ENCODE measurements at regions not wholly inside any gene's neighbourhood (a gene's known extent, or its start where the extent isn't known, plus 50 kb on each side); places are given as distances from the start of the nearest gene placed in this dataset.
A peak's percentile ranks its signal among the peaks of the same experiment; 100 is the strongest.
"Not testable (repeated sequence)": the region's sequence is repeated elsewhere in the genome, so short reads cannot be mapped to it uniquely, and the experiment has no call there.

DNA sequence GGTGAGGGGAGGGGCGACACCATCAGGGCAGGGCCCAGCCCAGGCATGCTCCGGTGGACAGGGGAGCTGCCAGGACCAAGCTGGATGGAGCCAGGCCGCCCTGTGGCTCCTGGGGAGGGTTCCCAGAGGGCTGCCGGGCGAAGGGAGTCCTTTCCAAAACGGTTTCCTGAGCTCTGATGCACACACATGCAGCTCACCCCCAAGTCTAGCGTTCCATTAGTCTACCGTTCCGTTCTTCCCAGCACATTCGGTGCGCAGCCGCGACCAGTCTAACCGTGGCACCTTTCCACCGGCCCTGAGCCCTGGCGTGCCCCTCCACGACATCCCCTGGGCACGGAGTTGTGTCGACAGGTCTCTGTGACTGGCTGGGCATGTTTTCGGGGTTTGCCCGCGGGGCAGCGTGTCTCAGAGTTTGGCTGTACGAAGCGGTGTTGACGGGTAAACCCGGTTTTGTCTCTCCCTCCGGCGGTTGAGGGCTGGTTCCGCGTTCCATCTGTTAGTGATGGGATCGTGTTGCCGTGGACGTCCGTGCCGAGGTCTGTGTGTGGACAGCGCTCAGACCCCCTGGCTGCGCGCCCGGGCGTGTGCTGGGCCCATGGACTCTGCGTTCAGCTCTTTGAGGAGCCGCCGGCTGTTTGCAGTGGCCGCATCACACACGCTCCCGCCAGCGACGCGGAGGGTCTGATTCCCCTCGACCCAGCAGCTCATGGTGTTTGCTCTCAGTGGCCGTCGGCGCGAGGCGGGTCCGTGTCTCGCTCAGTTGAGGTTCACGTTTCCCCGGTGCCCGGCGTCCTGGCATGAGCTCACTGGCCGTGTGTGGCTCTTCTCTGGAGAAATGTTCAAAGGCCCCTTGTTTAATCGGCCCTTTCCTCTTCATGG lies 121.2 kb downstream of the IGLL1 start:
- TF ChIP-seq, protein P1, sequence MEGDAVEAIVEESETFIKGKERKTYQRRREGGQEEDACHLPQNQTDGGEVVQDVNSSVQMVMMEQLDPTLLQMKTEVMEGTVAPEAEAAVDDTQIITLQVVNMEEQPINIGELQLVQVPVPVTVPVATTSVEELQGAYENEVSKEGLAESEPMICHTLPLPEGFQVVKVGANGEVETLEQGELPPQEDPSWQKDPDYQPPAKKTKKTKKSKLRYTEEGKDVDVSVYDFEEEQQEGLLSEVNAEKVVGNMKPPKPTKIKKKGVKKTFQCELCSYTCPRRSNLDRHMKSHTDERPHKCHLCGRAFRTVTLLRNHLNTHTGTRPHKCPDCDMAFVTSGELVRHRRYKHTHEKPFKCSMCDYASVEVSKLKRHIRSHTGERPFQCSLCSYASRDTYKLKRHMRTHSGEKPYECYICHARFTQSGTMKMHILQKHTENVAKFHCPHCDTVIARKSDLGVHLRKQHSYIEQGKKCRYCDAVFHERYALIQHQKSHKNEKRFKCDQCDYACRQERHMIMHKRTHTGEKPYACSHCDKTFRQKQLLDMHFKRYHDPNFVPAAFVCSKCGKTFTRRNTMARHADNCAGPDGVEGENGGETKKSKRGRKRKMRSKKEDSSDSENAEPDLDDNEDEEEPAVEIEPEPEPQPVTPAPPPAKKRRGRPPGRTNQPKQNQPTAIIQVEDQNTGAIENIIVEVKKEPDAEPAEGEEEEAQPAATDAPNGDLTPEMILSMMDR (IDR thresholded peaks at IDR 0.05; ENCODE audit: unreplicated experiment in 3 of 3), result no peak
- peaks cover 8% of the 10 kb centered on the region for H3K36me3 Mint-ChIP-seq (ENCODE audit: low read depth)
- no peaks in the 10 kb centered on the region for H3K27me3 Mint-ChIP-seq (ENCODE audit: low read depth)
- peaks cover 22% of the 10 kb centered on the region for H3K4me1 Mint-ChIP-seq
- no peaks in the 10 kb centered on the region for H3K9me3 Mint-ChIP-seq
- no peak overlapping the region for H3K27ac Mint-ChIP-seq
- H3K4me3 Mint-ChIP-seq, result no peak overlapping the region

DNA sequence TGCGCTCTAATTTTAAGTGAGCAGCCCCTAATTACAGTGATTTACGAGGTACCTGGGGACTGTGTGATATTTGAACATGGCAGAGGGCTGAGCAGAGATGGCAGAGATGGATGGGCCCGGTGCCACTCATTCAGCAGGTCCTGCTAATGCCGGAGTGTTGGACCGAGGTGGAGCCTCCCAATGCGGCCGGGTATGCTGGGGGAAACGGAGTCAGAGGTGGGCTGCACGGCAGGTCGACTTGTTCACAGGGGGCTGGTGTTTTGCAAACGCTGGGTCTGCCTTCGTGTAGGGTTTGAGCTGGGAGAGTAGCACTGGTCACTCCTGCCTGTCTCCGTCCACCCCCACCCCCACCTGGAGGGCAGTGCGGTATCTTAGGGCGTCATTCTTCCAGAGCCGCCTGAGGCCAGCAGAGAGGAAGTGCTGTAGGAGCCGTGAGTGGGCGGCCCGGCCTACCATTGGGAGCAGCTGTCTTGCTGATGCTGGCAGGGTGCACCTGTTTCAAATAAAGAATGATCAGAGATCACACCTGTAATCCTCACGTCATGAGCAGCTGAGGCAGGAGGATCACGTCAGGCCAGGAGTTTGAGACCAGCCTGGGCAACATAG lies 122.6 kb downstream of the IGLL1 start:
- Mint-ChIP-seq H3K27me3 (ENCODE audit: low read depth) (peaks cover 3% of the 10 kb centered on the region), H3K4me3 (peak overlapping the region in 2 of 3 experiments; percentile 26 to 48), H3K36me3 (ENCODE audit: low read depth) (peaks cover 5% of the 10 kb centered on the region), H3K4me1 (peaks cover 28% of the 10 kb centered on the region), H3K9me3 (no peaks in the 10 kb centered on the region), H3K27ac (peak overlapping the region; percentile 61 to 83 (median 68))
- TF ChIP-seq, protein P1 (IDR thresholded peaks at IDR 0.05; ENCODE audit: unreplicated experiment in 3 of 3), result no peak

GRCh38 chr22:23456666-23457379 lies 123.3 kb downstream of the IGLL1 start:
- Mint-ChIP-seq H3K4me1 (peaks cover 28% of the 10 kb centered on the region), H3K4me3 (peak overlapping the region in 2 of 3 experiments; percentile 26 to 48), H3K27ac (peak overlapping the region; percentile 47 to 83 (median 61))
- not testable (repeated sequence) for H3K9me3 Mint-ChIP-seq; H3K36me3 Mint-ChIP-seq (ENCODE audit: low read depth); H3K27me3 Mint-ChIP-seq (ENCODE audit: low read depth)

DNA sequence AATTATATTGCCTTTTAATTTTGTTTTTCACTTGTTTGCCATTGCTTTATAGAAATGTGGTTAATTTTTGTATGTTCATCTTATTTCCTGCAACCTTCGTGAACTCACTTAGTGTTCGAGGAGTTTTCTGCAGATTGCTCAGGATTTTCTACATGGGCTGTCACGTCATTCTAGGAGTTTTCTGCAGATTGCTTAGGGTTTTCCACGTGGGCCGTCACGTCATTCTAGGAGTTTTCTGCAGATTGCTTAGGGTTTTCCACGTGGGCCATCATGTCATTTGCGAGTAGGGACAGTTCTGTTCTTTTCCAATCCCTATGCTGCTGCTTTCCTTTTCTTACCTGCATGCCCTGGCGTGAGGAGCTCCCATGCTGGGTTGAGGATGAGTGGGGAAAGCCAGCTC lies 125.7 kb downstream of the IGLL1 start:
- not testable (repeated sequence) for H3K27me3 Mint-ChIP-seq (ENCODE audit: low read depth); H3K4me3 Mint-ChIP-seq; H3K36me3 Mint-ChIP-seq (ENCODE audit: low read depth); H3K9me3 Mint-ChIP-seq
- peak overlapping the region in 1 of 3 experiments; percentile 33 for H3K27ac Mint-ChIP-seq
- H3K4me1 Mint-ChIP-seq, result peaks cover 32% of the 10 kb centered on the region

GRCh38 chr22:23453277-23453676 lies 126.8 kb downstream of the IGLL1 start:
- peaks cover 3% of the 10 kb centered on the region for H3K36me3 Mint-ChIP-seq (ENCODE audit: low read depth)
- TF ChIP-seq, protein P1 (IDR thresholded peaks at IDR 0.05; ENCODE audit: unreplicated experiment in 3 of 3), result no peak
- no peaks in the 10 kb centered on the region for H3K9me3 Mint-ChIP-seq
- H3K27ac Mint-ChIP-seq, result peak overlapping the region; percentile 33 to 48 (median 34)
- H3K27me3 Mint-ChIP-seq (ENCODE audit: low read depth), result peaks cover 3% of the 10 kb centered on the region
- peaks cover 32% of the 10 kb centered on the region for H3K4me1 Mint-ChIP-seq
- no peak overlapping the region for H3K4me3 Mint-ChIP-seq

DNA sequence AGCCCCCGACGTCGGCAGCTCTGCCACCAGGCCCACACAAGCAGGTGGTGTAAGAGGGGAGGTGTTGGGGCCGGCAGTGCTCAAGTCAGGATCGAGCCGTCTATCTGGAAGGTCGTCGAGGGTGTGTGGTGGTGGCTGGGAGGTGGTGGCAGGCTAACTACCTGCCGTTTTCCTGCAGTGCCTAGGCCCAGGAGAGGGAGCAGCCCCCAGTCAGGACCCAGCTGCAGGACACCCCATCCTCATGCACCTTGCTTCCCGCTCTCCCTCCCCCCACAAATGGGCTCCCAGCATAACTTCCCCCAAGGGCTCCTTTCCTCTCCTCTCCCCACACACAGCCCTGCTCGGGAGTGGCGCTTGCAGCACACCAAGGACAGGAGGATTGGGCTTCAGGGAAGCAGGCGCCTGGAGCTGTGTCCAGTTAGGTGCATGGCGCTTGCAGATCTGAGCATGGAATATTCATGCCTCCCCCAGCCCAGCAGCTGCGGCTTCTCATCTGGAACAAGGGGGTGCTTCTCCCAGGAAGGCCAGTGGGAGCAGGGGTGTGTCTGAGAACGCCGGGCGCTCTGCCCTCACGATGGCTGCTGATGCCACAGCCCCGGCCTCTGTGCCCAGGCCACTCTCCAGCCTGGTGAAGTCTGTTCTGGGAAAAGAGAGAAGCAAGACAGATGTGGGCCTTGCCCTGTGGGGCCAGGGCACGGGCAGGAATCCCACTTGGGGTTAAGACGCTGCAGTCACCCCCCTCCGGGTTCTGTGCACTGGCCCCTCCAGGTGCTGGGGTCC lies 127.7 kb downstream of the IGLL1 start:
- H3K4me1 Mint-ChIP-seq, result peaks cover 28% of the 10 kb centered on the region
- H3K27me3 Mint-ChIP-seq (ENCODE audit: low read depth), result peaks cover 3% of the 10 kb centered on the region
- H3K36me3 Mint-ChIP-seq (ENCODE audit: low read depth), result peaks cover 8% of the 10 kb centered on the region
- H3K27ac Mint-ChIP-seq, result no peak overlapping the region
- H3K4me3 Mint-ChIP-seq, result no peak overlapping the region
- H3K9me3 Mint-ChIP-seq, result peaks cover under 1% of the 10 kb centered on the region
- TF ChIP-seq, protein P1 (IDR thresholded peaks at IDR 0.05; ENCODE audit: unreplicated experiment in 3 of 3), result no peak

DNA sequence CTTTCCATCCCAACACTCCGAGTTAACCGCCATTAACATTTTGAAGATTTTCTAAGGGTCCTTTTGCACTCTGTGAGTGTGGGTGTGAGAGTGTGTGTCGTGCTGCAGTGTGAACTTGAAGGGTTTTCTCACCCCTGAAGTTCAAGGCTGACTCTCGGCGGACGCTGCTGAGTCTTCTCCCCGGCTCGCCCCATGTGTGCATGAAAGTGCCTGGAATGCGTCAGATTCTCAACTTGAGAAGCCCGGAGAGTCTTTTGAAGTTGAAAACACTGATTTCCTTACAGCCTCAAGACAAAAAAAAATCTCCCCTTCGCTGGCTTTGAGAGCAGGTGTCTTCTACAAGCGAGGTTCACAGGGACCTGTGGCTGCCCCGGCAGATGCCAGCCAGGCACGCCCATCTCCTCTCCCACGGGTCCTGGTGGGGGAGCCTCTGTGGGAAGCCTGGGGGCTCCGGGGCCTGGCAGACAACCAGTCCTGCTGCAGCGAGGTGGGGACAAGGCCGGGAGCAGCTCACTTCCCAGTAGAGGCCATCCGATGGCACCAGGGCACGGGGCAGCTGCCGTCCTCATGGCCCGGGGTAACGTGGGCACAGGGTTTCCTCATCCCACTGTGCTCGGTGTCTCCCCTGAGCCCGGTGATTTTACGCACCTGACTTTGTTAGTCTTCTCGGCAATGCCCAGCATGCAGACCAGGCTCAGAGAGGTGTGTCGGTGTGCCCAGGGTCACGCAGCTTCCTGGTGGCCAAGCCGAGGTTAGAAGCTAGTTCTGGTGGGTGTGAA lies 128.4 kb downstream of the IGLL1 start:
- Mint-ChIP-seq H3K4me1 (peaks cover 21% of the 10 kb centered on the region), H3K36me3 (ENCODE audit: low read depth) (peaks cover 16% of the 10 kb centered on the region), H3K27ac (peak overlapping the region in 2 of 3 experiments; percentile 69 to 85)
- H3K27me3 Mint-ChIP-seq (ENCODE audit: low read depth); H3K4me3 Mint-ChIP-seq; H3K9me3 Mint-ChIP-seq: not testable (repeated sequence)

- Mint-ChIP-seq H3K9me3 (peaks cover 12% of the 10 kb centered on the region), H3K36me3 (ENCODE audit: low read depth) (peaks cover 19% of the 10 kb centered on the region), H3K4me1 (peaks cover 14% of the 10 kb centered on the region)
- H3K27me3 Mint-ChIP-seq (ENCODE audit: low read depth); H3K27ac Mint-ChIP-seq; H3K4me3 Mint-ChIP-seq: not testable (repeated sequence)
Measured at GRCh38 chr22:23450821-23451220, 129.3 kb downstream of the IGLL1 start.
